HG03139 (cell line): ENCODE measurements at regions not wholly inside any gene's neighbourhood (a gene's known extent, or its start where the extent isn't known, plus 50 kb on each side); places are given as distances from the start of the nearest gene placed in this dataset.
"Not testable (repeated sequence)": the region's sequence is repeated elsewhere in the genome, so short reads cannot be mapped to it uniquely, and the experiment has no call there.

Experiments used
- ATAC-seq: cut with Tn5 transposase; IDR thresholded peaks from one replicate; pipeline ENCODE4 v1.9.1; 2021; ENCODE audit not compliant: unreplicated experiment

DNA sequence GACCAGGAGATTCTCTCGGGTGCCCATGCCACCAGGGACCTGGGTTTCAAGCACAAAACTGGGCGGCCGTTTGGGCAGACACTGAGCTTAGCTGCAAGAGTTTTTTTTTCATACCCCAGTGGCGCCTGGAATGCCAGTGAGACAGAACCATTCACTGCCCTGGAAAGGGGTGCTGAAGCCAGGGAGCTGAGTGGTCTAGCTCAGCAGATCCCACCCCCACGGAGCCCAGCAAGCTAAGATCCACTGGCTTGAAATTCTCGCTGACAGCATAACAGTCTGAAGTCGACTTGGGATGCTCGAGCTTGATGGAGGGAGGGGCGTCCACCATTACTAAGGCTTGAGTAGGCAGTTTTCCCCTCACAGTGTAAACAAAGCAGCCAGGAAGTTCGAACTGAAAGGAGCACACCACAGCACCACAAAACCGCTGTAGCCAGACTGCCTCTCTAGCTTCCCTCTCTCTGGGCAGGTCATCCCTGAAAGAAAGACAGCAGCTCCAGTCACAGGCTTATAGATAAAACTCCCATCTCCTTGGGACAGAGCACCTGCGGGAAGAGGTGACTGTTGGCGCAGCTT is 157.7 kb downstream of the GIPC2 start:
- ATAC-seq, result not testable (repeated sequence)

- ATAC-seq, result no peak
Observed at GRCh38 chr1:78210175-78210574, 164.4 kb downstream of the GIPC2 start.

DNA sequence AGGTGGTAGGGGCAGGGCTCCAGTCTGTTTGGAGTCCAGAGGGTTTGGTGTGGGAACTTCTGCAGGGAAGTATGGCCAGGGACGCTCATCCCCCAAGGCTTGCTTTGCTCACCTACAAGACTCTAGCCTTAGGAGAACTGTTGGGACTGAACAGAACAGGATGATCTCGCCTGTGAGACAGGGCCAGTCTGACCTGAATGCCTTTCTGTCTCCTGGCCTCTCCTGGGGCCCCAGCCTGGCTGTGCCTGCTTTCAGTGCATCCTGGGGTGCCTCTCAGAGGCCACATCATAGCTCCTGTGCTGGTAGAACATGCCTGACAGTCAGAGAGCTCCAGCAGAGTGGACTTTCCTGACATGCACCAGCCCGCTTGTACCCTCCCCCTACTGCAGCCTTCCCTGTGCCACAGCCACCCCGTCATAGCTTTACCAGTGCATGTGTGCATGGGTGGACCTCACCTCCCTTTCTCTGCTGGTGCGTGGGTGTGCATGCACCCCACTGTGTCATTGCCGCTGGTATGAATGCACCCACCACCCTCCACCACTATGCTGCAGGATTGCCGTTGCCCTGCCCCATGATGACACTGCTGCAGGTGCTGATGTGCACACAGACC is 165.8 kb downstream of the GIPC2 start:
- ATAC-seq, result no peak

GRCh38 chr1:78214334-78214733 is 168.6 kb downstream of the GIPC2 start:
- ATAC-seq, result no peak

- no peak for ATAC-seq
Observed at GRCh38 chr1:78222225-78222959, 176.6 kb downstream of the GIPC2 start.

DNA sequence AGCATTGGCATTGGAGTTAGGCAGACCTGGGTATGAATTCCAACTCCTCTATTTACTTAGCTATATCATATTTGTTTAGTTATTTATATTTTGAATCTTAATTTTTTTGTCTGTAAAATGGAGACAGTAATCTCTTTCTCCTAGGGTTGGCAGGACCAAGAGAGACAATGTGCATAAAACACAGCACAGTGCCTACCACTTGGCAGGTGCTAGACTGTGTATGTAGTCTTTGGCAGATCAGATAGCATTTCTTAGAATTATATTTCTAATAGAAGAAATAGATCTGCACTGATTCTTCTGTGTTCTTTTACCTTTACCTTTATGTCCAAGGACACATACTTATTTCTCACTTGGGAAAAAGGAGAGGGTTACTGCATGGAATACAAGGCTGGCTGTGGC is 177.2 kb downstream of the GIPC2 start:
- ATAC-seq, result no peak

- ATAC-seq, result no peak
Observed at GRCh38 chr1:78223417-78224215, 177.8 kb downstream of the GIPC2 start.

DNA sequence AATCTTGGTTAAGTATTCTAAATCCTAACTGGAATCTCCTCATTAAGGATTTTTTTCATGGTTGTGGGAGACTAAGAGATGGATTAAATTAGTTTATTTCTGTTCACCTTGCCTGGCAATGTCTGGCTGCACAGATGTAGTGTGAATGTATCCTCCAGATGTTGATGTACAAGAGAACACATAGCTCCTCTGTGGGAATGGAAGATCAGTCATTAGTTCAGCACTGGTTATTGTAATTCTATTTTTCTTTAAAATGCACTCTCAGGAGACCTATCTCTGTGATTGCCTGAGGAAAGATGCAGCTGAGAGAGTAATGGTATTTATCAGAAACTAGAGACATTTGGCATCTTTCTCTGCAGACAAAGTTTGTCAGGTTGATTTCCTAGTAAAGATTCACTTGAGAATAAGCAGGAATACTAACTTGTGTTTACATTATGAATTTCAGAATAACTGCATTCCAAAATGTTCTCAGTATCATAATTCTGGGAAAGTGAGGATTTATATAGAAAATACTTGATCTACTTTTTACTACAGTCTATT is 178.6 kb downstream of the GIPC2 start:
- no peak for ATAC-seq

DNA sequence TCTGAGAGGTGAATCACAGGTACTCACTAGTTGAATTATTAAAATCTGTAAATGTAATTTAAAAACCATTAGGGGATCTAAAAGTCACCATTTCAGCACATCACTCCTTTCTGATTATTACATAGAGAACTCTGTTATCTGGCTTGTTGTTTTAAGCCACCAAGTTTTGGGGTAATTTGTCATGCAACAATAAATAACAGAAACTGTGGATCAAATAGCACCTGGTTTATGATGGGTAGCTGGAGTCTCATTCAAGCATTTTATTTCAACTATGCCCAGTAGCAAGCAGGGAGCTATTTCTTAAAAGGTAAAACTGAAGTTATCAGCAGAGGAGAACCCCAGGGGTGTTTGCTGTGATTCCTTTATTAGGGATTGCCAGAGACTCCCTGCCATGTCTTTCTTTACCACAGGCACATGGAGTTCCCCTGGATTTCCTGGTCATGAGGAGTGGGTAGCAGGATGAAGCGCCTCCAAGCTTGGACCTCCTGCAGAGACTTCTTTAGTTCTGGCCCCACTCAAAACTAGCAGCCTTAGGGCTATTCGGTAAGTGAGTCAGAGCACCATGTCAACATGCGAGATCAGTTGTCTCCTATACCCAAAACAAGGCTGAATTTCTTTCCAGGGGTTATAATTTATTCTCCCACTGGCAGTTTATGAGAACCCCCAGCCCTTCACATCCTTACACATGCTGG is 179.2 kb downstream of the GIPC2 start:
- no peak for ATAC-seq

DNA sequence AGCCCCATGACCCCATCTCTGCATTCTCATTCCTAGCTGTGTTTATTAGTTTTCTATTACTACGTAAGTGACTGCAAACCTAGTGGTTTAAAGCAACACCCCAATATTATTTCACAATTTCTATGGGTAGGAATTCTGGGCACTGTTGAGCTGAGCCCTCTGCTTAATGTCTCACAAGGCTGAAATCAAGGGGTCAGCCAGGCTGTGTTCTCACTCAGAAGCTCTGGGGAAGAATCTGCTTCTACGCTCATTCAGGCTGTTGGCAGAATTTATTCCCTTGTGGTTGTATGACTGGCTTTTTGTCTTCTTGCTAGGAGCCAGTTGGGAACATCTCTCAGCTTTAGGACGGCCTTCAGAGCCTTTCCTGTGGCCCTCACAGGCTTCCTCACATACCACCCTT is 181.0 kb downstream of the GIPC2 start:
- no peak for ATAC-seq

DNA sequence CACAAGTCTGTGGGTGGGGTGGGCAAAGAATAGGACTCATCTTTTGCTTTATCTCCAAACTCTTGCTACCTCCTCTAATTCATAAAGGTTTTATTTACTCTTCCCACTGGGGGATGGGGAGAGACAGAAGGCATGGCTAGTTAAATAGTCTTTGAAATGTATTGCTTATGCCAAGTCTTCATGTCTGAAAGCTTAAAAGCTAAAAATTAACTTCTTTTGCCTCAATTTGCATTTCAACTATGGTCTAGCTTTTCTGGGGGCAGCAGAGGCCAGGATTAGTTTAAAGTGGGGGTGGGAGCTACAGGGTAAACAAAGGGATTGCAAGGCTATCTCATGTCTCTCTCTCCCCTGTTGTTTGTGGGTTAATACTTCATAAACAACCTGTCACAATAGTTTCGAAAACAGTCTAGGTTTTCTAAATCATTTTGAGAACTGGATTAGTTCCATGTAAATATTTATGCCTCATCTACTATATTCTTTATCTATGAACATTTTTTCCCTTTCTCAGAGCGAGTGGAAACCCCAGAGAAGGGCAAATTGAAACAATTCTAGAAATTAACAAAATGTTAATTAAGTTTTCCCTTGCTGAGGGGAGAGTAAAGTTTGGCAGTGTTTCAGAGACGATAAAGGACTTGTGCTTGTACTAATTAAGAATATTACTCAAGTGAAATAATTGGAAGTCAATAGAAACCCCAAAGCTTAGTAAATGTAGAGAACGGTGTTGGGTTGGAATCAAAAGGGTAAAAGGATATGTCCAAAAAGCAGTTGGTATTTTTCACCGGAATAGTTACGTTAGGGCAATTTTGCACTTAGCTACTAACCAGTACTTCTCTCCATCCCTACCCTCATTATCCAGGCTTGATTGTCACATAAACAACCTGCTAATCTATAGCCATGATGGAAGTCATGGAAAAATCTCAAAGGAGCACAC is 182.2 kb downstream of the GIPC2 start:
- no peak for ATAC-seq

DNA sequence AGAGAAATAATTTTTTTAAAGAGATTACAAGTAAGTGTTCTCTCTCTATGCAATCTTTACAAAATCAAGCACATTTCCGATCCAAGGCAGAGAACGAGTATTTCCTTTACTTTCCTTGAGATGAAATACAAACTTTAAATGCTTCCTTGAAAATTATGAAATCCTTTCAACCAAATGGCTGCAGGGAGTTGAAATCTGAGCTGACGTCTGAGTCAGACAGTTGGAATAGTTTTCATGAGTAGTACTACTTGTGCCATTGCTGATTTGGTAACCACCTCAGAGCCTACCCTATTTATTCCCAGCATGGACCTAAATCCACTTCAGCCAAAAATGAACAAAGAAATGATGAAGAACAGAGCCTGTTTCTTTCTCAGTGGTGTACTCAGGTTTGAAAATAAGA is 183.6 kb downstream of the GIPC2 start:
- ATAC-seq, result no peak

DNA sequence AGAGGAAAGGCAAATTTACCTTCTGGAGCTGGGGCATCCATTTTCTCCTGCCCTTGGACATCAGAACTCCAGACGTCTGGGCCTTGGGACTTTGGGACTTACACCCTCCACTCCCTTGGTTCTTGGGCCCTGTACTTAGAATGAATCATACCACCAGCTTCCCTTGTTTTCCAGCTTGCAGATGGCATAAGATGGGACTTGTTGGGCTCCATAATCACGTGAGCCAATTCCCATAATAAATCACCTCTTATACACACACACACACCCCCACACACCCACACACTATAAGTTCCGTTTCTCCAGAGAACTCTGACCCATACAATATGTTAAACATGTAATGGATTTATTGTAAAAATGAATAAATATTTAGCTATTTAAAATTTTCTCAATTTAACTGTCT is 185.7 kb downstream of the GIPC2 start:
- ATAC-seq, result no peak

DNA sequence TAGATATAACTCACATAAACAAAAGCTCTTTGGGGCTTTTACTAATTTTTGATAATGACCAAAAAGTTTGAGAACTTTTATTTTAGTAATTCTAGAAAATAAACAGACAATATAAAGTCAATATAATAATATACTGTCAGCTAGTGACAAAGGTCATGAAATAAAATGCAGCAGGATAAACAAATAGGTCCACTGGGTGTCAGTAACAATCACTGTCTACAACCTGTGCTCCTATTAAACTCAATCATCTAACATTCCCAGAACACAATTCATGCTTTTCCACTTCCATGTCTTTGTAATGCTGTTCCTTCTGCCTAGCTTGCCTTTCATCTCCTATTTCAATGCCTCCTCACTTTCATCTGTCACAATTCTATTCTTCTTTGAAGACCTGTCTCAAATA is 186.1 kb downstream of the GIPC2 start:
- no peak for ATAC-seq

- no peak for ATAC-seq
Observed at GRCh38 chr1:78232630-78233029, 186.9 kb downstream of the GIPC2 start.

DNA sequence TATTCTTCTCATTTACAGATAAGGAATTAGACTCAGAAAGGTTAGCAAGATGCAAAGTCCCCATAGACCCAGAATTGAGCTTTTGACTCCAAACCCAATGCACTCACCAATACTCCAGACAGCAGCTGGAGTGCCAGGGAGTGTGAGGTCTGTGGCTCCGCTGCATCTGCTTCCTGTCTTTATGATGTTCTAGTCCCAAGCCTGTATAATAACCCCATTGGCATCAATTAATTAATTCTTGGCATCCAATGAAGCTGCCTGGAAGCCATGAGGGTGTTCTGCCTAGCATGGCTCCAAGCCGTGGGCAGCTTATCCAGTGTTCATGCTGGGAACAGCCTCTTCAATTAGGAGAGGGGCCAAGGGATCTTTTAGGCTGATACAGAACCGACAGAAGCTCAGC is 188.7 kb downstream of the GIPC2 start:
- ATAC-seq, result no peak

DNA sequence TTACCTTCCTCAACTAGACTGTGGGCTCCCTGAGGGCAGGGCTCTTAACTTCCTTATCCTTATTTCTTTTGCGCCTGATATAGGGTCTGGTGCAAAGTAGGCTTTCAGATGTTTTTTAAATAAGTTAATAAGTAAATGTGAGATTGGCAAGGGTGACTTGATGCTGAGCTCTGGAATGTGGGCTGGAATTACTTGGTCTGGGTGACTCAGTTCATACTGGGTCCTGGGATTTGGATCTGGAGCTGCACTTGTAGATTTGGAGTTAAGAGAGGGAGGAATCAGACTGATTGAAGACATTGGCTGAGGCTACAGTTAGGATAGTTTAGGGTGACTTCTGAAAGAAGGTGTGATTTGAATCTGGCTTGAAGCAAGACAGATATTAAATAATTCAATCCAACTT is 190.9 kb downstream of the GIPC2 start:
- no peak for ATAC-seq

- ATAC-seq, result no peak
Observed at GRCh38 chr1:78237364-78237916, 191.7 kb downstream of the GIPC2 start.

GRCh38 chr1:78240191-78240590 is 194.4 kb downstream of the GIPC2 start:
- no peak for ATAC-seq

GRCh38 chr1:78240755-78241154 is 195.0 kb downstream of the GIPC2 start:
- no peak for ATAC-seq
